ENCODE measurements at regions not wholly inside any gene's neighbourhood (a gene's known extent, or its start where the extent isn't known, plus 50 kb on each side); places are given as distances from the start of the nearest gene placed in this dataset.

GRCh38 chr5:18495157-18495556 is 860.9 kb downstream of the TAF11L14 start:
- no peak overlapping the region for H2AFZ ChIP-seq (ENCODE audit: control insufficient read depth, low read length)
- H3K4me2 ChIP-seq (ENCODE audit: control insufficient read depth, extremely low read depth, insufficient read depth, low read depth, low read length), result no peak overlapping the region
- no peaks in the 10 kb centered on the region for H4K20me1 ChIP-seq (ENCODE audit: control insufficient read depth, extremely low read depth, insufficient read depth, low read length)
- H3K9me3 ChIP-seq (ENCODE audit: control insufficient read depth, low read depth, low read length), result no peaks in the 10 kb centered on the region
- H3K4me3 ChIP-seq (ENCODE audit: control insufficient read depth in 2 of 3, extremely low read depth in 1 of 3, insufficient read depth in 2 of 3, low read depth in 1 of 3, low read length in 3 of 3), result no peak overlapping the region
- H3K27ac ChIP-seq (ENCODE audit: control insufficient read depth, insufficient read depth, low read length), result no peak overlapping the region
- no peaks in the 10 kb centered on the region for H3K36me3 ChIP-seq (ENCODE audit: control insufficient read depth in 2 of 2, extremely low read depth in 1 of 2, insufficient read depth in 2 of 2, low read length in 2 of 2)
- FAIRE-seq (no peak), DNase-seq (ENCODE audit: low read depth, low spot score) (no peak)
- no peak for TF ChIP-seq CTCF (optimal IDR thresholded peaks at IDR 0.05 in 1 of 3, IDR thresholded peaks at IDR 0.05 in 1 of 3, conservative IDR thresholded peaks at IDR 0.05 in 1 of 3; ENCODE audit: extremely low read depth in 1 of 3, insufficient read depth in 2 of 3, low read length in 3 of 3)
- TF ChIP-seq EZH2 (IDR thresholded peaks at IDR 0.05; ENCODE audit: low read length), result no peak
- no peaks in the 10 kb centered on the region for H3K27me3 ChIP-seq (ENCODE audit: control insufficient read depth, extremely low read depth, insufficient read depth, low read length)
- no peaks in the 10 kb centered on the region for H3K79me2 ChIP-seq (ENCODE audit: control insufficient read depth, insufficient read depth, low read length)
- no peak overlapping the region for H3K9ac ChIP-seq (ENCODE audit: control insufficient read depth, extremely low read depth, insufficient read depth, low read length)
- no peaks in the 10 kb centered on the region for H3K9me1 ChIP-seq (ENCODE audit: control insufficient read depth, extremely low read depth, insufficient read depth, low read length)
- dilution Hi-C loops (cut with MboI; ENCODE audit: extremely low pct_ligation_motif_present, low sequenced_read_pairs), result no loop called here
- H3K4me1 ChIP-seq (ENCODE audit: control insufficient read depth, extremely low read depth, insufficient read depth, low read length), result no peaks in the 10 kb centered on the region

- no peak for DNase-seq (ENCODE audit: low read depth, low spot score)
- Histone ChIP-seq H3K27me3 (ENCODE audit: control insufficient read depth, extremely low read depth, insufficient read depth, low read length) (no peaks in the 10 kb centered on the region), H3K9ac (ENCODE audit: control insufficient read depth, extremely low read depth, insufficient read depth, low read length) (no peak overlapping the region), H3K27ac (ENCODE audit: control insufficient read depth, insufficient read depth, low read length) (no peak overlapping the region), H3K9me3 (ENCODE audit: control insufficient read depth, low read depth, low read length) (no peaks in the 10 kb centered on the region), H3K36me3 (ENCODE audit: control insufficient read depth in 2 of 2, extremely low read depth in 1 of 2, insufficient read depth in 2 of 2, low read length in 2 of 2) (no peaks in the 10 kb centered on the region), H3K4me2 (ENCODE audit: control insufficient read depth, extremely low read depth, insufficient read depth, low read depth, low read length) (no peak overlapping the region), H3K9me1 (ENCODE audit: control insufficient read depth, extremely low read depth, insufficient read depth, low read length) (no peaks in the 10 kb centered on the region), H2AFZ (ENCODE audit: control insufficient read depth, low read length) (no peak overlapping the region), H3K79me2 (ENCODE audit: control insufficient read depth, insufficient read depth, low read length) (no peaks in the 10 kb centered on the region), H3K4me1 (ENCODE audit: control insufficient read depth, extremely low read depth, insufficient read depth, low read length) (no peaks in the 10 kb centered on the region), H3K4me3 (ENCODE audit: control insufficient read depth in 2 of 3, extremely low read depth in 1 of 3, insufficient read depth in 2 of 3, low read depth in 1 of 3, low read length in 3 of 3) (no peak overlapping the region), H4K20me1 (ENCODE audit: control insufficient read depth, extremely low read depth, insufficient read depth, low read length) (no peaks in the 10 kb centered on the region)
- TF ChIP-seq EZH2 (IDR thresholded peaks at IDR 0.05; ENCODE audit: low read length) (no peak), CTCF (optimal IDR thresholded peaks at IDR 0.05 in 1 of 3, IDR thresholded peaks at IDR 0.05 in 1 of 3, conservative IDR thresholded peaks at IDR 0.05 in 1 of 3; ENCODE audit: extremely low read depth in 1 of 3, insufficient read depth in 2 of 3, low read length in 3 of 3) (no peak)
- dilution Hi-C loops (cut with MboI; ENCODE audit: extremely low pct_ligation_motif_present, low sequenced_read_pairs), result no loop called here
- FAIRE-seq, result no peak
These were observed 861.8 kb downstream of the TAF11L14 start for GRCh38 chr5:18496041-18496440.
